Psoas muscle (tissue), 7 donors: ENCODE measurements at regions not wholly inside any gene's neighbourhood (a gene's known extent, or its start where the extent isn't known, plus 50 kb on each side); places are given as distances from the start of the nearest gene placed in this dataset.

Experiments
- ATAC-seq, 4 donors: fragments of 200-7000 bp; cut with Tn5 transposase; one replicate each; pipeline ENCODE4 v1.9.1; 2020; ENCODE audit warnings: moderate library complexity in 3 of 4, mild to moderate bottlenecking in 2 of 4
- DNase-seq, 2 donors: peaks; one replicate each; pipeline ENCODE4 v3.0.0-alpha.2; 2020
- H3K27ac ChIP-seq: fragments of 200-600 bp; one replicate; pipeline ENCODE4 v1.8.0; 2022
- H3K27me3 ChIP-seq, 3 donors: fragments of 200-600 bp in 1 of 3; one replicate each; pipeline versions ENCODE4 v1.6.1 to v1.8.0; 2013 to 2022; ENCODE audit warnings: low read length in 2 of 3, mild to moderate bottlenecking in 2 of 3, moderate library complexity in 1 of 3; ENCODE audit not compliant: insufficient read depth in 3 of 3
- H3K36me3 ChIP-seq, 2 donors: fragments of 200-600 bp in 1 of 2; one replicate each; pipeline versions ENCODE4 v1.6.1 to v1.8.0; 2013 to 2022; ENCODE audit warnings: low read depth in 1 of 2, mild to moderate bottlenecking in 1 of 2, moderate library complexity in 1 of 2; ENCODE audit not compliant: insufficient read depth in 1 of 2
- H3K4me1 ChIP-seq: fragments of 200-600 bp; one replicate; pipeline ENCODE4 v1.8.0; 2022
- H3K4me3 ChIP-seq: fragments of 200-600 bp; one replicate; pipeline ENCODE4 v1.8.0; 2022; ENCODE audit warnings: mild to moderate bottlenecking
- H3K9me3 ChIP-seq: fragments of 200-600 bp; one replicate; pipeline ENCODE4 v1.8.0; 2022
- CTCF ChIP-seq: fragments of 200-600 bp; IDR thresholded peaks from one replicate; pipeline ENCODE4 v1.8.0; 2022; ENCODE audit warnings: antibody characterized with exemption
- WGBS, 3 donors: extraction: QIAGEN DNeasy Blood & Tissue Kit; methylation state at CpG; one replicate each; pipeline versions ENCODE4 v1.1.6 to v1.1.7; 2013; 5-methylcytosine and 5-hydroxymethylcytosine counted together
- intact Hi-C, 2 donors: fragments of 100-400 bp; cut with DNase I; formaldehyde crosslinking; loops; one replicate each; pipeline versions ENCODE4 v1.11.0 to v1.14.2; 2022
- donor health status: healthy with polysubstance abuse.
- donor health status: DM: no; HTN: no; CAD: no; lungs with moderate emphysema.
- donor health status: Bipolar disorder and iron deficiency.
- donor health status: healthy.
- donor health status: DM: yes; HTN: yes; CAD: no.
- donor health status: DM: no; HTN: no; CAD: no.
- donor health status: DM: yes; HTN: yes; CAD: no.

- Histone ChIP-seq H3K4me3 (no peak overlapping the region), H3K27me3 (no peaks in the 10 kb centered on the region), H3K9me3 (no peaks in the 10 kb centered on the region), H3K36me3 (no peaks in the 10 kb centered on the region), H3K4me1 (no peaks in the 10 kb centered on the region), H3K27ac (no peak overlapping the region)
- intact Hi-C loops = no loop called here
- DNase-seq = no peak
- ATAC-seq = no peak
- 75 to 81% (median 75%) methylated on average over 2 of the region's 2 CpGs for WGBS, 3 donors
- no peak for TF ChIP-seq CTCF
Observed at GRCh38 chr1:193565971-193566577, 379.7 kb upstream of the B3GALT2 start.

DNA sequence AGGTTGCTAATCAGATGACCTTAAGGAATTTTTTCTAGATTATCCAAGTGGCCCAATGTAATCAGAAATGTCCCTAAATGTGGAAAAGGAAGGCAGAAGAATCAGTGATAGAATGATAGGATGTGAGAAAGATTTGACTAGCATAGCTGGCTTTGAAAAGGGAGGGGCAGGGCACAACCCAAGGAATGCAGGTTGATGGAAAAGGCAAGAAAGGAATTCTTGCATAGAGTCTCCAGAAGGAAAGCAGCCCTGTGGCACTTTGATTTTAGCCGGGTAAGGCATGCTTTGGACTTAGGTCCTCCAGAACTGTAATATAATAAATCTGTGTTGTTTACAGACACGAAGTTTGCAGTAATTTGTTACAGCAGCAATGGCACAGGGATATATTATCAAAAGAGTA is 375.7 kb upstream of the B3GALT2 start:
- no peaks in the 10 kb centered on the region for H3K4me1 ChIP-seq
- TF ChIP-seq CTCF = no peak
- no peaks in the 10 kb centered on the region for H3K36me3 ChIP-seq
- H3K4me3 ChIP-seq = no peak overlapping the region
- intact Hi-C loops = no loop called here
- no peaks in the 10 kb centered on the region for H3K9me3 ChIP-seq
- 41 to 46% (median 42%) methylated on average over 2 of the region's 2 CpGs for WGBS, 3 donors
- no peak for DNase-seq
- H3K27me3 ChIP-seq = no peaks in the 10 kb centered on the region
- H3K27ac ChIP-seq = no peak overlapping the region
- ATAC-seq = no peak

- Histone ChIP-seq H3K4me3 (no peak overlapping the region), H3K27ac (no peak overlapping the region), H3K9me3 (no peaks in the 10 kb centered on the region), H3K27me3 (no peaks in the 10 kb centered on the region), H3K36me3 (no peaks in the 10 kb centered on the region), H3K4me1 (no peaks in the 10 kb centered on the region)
- ATAC-seq (no peak), DNase-seq (no peak)
- no peak for TF ChIP-seq CTCF
- intact Hi-C loops = no loop called here
- WGBS, 3 donors = 19 to 29% (median 25%) methylated on average over 4 of the region's 4 CpGs
Observed at GRCh38 chr1:193558491-193559028, 372.1 kb upstream of the B3GALT2 start.

- Histone ChIP-seq H3K4me1 (no peaks in the 10 kb centered on the region), H3K4me3 (no peak overlapping the region), H3K27ac (no peak overlapping the region), H3K9me3 (no peaks in the 10 kb centered on the region), H3K27me3 (no peaks in the 10 kb centered on the region), H3K36me3 (no peaks in the 10 kb centered on the region)
- intact Hi-C loops = no loop called here
- 81 to 83% (median 81%) methylated on average over 4 of the region's 4 CpGs for WGBS, 3 donors
- DNase-seq (no peak), ATAC-seq (no peak)
- TF ChIP-seq CTCF = no peak
Observed at GRCh38 chr1:193555662-193556441, 369.4 kb upstream of the B3GALT2 start.
